ENCODE measurements at regions not wholly inside any gene's neighbourhood (a gene's known extent, or its start where the extent isn't known, plus 50 kb on each side); places are given as distances from the start of the nearest gene placed in this dataset.

DNA sequence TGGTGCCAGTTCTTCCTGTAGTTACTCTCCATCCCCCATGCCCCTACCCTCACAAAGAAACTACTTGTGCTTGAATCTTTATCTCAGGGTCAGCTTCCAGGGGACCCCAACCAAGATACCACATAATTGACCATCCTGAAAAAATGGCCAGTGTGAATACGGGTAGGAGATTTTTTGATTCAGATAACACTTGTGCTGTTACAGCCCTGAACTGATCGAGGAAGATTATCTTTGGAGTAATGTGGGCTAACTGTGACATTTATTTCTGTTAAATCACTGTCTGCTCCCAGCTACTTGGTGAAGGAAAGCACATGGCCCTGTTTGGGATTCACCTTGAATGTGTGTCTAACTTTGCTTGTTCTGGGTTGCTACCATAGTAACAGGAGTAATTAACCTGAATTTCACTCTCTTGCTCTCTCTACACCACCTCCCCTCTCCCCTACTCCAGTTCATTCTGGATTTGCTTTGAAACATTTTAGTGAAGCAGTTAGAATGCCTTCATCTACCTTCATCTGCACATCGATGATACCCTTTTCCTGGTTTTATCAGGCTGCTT is 219.6 kb upstream of the CHD6 start:
- no peak overlapping the region for H3K27ac ChIP-seq
- TF ChIP-seq, protein P1, sequence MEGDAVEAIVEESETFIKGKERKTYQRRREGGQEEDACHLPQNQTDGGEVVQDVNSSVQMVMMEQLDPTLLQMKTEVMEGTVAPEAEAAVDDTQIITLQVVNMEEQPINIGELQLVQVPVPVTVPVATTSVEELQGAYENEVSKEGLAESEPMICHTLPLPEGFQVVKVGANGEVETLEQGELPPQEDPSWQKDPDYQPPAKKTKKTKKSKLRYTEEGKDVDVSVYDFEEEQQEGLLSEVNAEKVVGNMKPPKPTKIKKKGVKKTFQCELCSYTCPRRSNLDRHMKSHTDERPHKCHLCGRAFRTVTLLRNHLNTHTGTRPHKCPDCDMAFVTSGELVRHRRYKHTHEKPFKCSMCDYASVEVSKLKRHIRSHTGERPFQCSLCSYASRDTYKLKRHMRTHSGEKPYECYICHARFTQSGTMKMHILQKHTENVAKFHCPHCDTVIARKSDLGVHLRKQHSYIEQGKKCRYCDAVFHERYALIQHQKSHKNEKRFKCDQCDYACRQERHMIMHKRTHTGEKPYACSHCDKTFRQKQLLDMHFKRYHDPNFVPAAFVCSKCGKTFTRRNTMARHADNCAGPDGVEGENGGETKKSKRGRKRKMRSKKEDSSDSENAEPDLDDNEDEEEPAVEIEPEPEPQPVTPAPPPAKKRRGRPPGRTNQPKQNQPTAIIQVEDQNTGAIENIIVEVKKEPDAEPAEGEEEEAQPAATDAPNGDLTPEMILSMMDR (IDR thresholded peaks at IDR 0.05), result no peak
- TF ChIP-seq POLR2A (IDR thresholded peaks at IDR 0.05), result no peak
- no peaks in the 10 kb centered on the region for H3K9me3 ChIP-seq
- no peaks in the 10 kb centered on the region for H3K27me3 ChIP-seq
- H3K4me1 ChIP-seq, result no peaks in the 10 kb centered on the region
- no peak overlapping the region for H3K4me3 ChIP-seq
- 40 to 51% methylated on average over 3 of the region's 3 CpGs for WGBS, 2 donors
- intact Hi-C loops (cut with DNase I; ENCODE audit: low total_unique reads), result no loop called here
- DNase-seq, result no peak
- H3K36me3 ChIP-seq (ENCODE audit: low read depth, missing control alignments), result no peaks in the 10 kb centered on the region

DNA sequence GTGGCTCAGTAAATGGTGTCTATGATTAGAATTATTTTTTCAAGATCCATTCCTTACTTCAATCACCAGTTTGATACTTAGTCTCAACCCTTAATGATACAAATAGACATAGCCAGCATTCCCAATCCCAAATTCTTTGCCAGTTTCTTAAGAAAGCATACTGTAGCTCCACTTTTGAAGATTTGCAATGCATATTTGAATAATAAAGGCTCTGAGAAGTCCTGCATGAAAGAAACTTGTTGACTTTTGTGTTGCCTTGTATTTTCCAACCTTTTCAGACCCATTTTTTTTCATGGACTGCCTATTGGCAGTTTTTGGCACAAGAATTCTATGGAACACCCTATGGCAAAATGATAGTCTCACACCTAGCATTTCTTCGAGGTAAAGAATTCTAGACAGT is 215.6 kb upstream of the CHD6 start:
- Histone ChIP-seq H3K4me3 (no peak overlapping the region), H3K9me3 (no peaks in the 10 kb centered on the region), H3K36me3 (ENCODE audit: low read depth, missing control alignments) (no peaks in the 10 kb centered on the region), H3K27ac (no peak overlapping the region), H3K27me3 (no peaks in the 10 kb centered on the region), H3K4me1 (no peaks in the 10 kb centered on the region)
- TF ChIP-seq, protein P1 (IDR thresholded peaks at IDR 0.05), result no peak
- no peak for TF ChIP-seq POLR2A (IDR thresholded peaks at IDR 0.05)
- intact Hi-C loops (cut with DNase I; ENCODE audit: low total_unique reads), result no loop called here
- DNase-seq, result no peak
- 88 to 93% methylated on average over 1 of the region's 1 CpG for WGBS, 2 donors

DNA sequence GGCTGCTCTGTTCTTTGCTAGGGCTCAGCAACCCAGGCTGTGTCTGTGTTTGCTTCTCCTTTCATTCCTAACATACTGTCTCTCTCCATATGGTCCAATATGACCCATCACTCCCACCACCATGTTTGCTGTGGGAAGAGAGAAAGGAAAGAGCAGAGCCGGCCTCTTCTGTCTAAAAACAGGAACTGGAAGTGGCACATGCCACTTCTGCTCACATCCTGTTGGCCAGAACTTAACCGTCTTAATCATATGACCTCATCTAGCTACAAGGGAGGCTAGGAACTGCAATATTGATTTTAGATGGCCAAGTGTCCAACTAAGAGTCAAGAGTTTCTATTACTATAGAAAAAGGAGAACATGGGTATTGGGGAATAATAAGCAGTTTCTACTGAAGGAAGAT is 212.5 kb upstream of the CHD6 start:
- Histone ChIP-seq H3K4me3 (no peak overlapping the region), H3K27me3 (no peaks in the 10 kb centered on the region), H3K4me1 (no peaks in the 10 kb centered on the region), H3K9me3 (no peaks in the 10 kb centered on the region), H3K36me3 (ENCODE audit: low read depth, missing control alignments) (no peaks in the 10 kb centered on the region), H3K27ac (no peak overlapping the region)
- 76 to 80% methylated on average over 2 of the region's 2 CpGs for WGBS, 2 donors
- DNase-seq, result no peak
- TF ChIP-seq, protein P1 (IDR thresholded peaks at IDR 0.05), result no peak
- no peak for TF ChIP-seq POLR2A (IDR thresholded peaks at IDR 0.05)
- intact Hi-C loops (cut with DNase I; ENCODE audit: low total_unique reads), result no loop called here

DNA sequence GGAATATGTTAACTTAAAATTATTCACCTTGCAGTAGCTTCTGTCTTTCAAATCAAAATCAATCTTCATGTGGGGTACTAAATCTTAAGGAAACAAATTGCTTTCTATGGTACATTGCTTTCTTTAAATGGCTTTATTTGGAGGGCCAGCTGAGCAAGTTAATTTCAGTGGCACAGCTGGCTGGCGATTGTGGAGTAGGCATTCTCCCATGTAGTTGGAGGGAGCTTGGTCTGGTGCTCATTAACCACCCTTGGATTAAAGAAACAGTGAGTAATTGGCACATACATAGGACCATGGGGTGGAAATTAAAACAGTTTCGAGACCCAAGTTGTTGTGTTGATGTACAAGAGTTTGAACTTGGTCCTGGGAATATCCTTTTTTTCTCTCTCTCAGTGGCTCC is 201.3 kb upstream of the CHD6 start:
- no peak for DNase-seq
- intact Hi-C loops (cut with DNase I; ENCODE audit: low total_unique reads), result no loop called here
- Histone ChIP-seq H3K27me3 (no peaks in the 10 kb centered on the region), H3K27ac (no peak overlapping the region), H3K9me3 (no peaks in the 10 kb centered on the region), H3K4me3 (no peak overlapping the region), H3K4me1 (no peaks in the 10 kb centered on the region), H3K36me3 (ENCODE audit: low read depth, missing control alignments) (no peaks in the 10 kb centered on the region)
- 64 to 84% methylated on average over 2 of the region's 2 CpGs for WGBS, 2 donors
- TF ChIP-seq, protein P1 (IDR thresholded peaks at IDR 0.05), result no peak
- no peak for TF ChIP-seq POLR2A (IDR thresholded peaks at IDR 0.05)

DNA sequence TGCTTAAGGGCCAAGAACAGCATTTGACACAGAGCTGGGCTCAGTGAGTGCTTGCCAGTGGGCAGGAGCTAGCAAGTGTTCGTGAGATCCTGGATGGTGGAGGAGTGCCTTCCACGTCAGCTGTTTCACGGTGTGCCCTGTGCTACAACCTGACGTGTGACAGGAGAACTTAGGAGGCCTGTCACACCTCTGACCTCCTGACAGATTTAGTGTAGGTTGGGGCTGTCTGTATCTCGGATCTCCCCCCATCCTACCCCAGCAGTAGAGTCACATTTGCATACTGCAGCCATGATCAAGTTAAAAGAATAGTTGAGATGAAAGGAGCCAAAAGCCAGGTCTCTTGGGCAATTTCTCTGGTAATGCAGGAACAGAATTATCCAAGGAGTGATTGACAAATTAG is 200.8 kb upstream of the CHD6 start:
- H3K4me1 ChIP-seq, result no peaks in the 10 kb centered on the region
- H3K27ac ChIP-seq, result no peak overlapping the region
- H3K4me3 ChIP-seq, result no peak overlapping the region
- intact Hi-C loops (cut with DNase I; ENCODE audit: low total_unique reads), result no loop called here
- TF ChIP-seq, protein P1 (IDR thresholded peaks at IDR 0.05), result no peak
- no peak for TF ChIP-seq POLR2A (IDR thresholded peaks at IDR 0.05)
- H3K27me3 ChIP-seq, result no peaks in the 10 kb centered on the region
- DNase-seq, result no peak
- no peaks in the 10 kb centered on the region for H3K9me3 ChIP-seq
- no peaks in the 10 kb centered on the region for H3K36me3 ChIP-seq (ENCODE audit: low read depth, missing control alignments)
- 22 to 40% methylated on average over 1 to 5 of the region's 5 CpGs for WGBS, 2 donors

Data from testis (tissue), 2 donors.